Smooth muscle cell (in vitro differentiated cells): ENCODE measurements at regions not wholly inside any gene's neighbourhood (a gene's known extent, or its start where the extent isn't known, plus 50 kb on each side); places are given as distances from the start of the nearest gene placed in this dataset.

ENCODE experiments used
- DNase-seq: peaks from one replicate; lab custom pipeline; 2025; ENCODE audit not compliant: unreplicated experiment; lab: John Stamatoyannopoulos, UW
- H2AFZ ChIP-seq: fragments of 200-600 bp; sonication (generic); 2 replicates; pipeline ENCODE4 v1.6.0; 2016; ENCODE audit warnings: antibody characterized with exemption, low read depth, mild to moderate bottlenecking
- H3F3A ChIP-seq: fragments of 200-600 bp; sonication (generic); 2 replicates; pipeline ENCODE4 v1.6.0; 2017; ENCODE audit warnings: antibody characterized with exemption, low read depth
- H3K27ac ChIP-seq: fragments of 200-600 bp; sonication (generic); 2 replicates; pipeline ENCODE4 v1.5.1; 2016; ENCODE audit warnings: low read depth, mild to moderate bottlenecking
- H3K27me3 ChIP-seq: fragments of 200-600 bp; sonication (generic); 2 replicates; pipeline ENCODE4 v1.6.1; 2016; ENCODE audit warnings: low read depth, mild to moderate bottlenecking
- H3K36me3 ChIP-seq: fragments of 200-600 bp; sonication (generic); 2 replicates; pipeline ENCODE4 v1.5.1; 2016; ENCODE audit warnings: low read depth
- H3K4me1 ChIP-seq: fragments of 200-600 bp; sonication (generic); 2 replicates; pipeline ENCODE4 v1.5.1; 2016; ENCODE audit warnings: low read depth
- H3K4me2 ChIP-seq: fragments of 200-600 bp; sonication (generic); 2 replicates; pipeline ENCODE4 v1.6.0; 2016; ENCODE audit warnings: mild to moderate bottlenecking
- H3K4me3 ChIP-seq: fragments of 200-600 bp; sonication (generic); 2 replicates; pipeline ENCODE4 v1.5.1; 2016; ENCODE audit warnings: mild to moderate bottlenecking
- H3K79me2 ChIP-seq: fragments of 200-600 bp; sonication (generic); 2 replicates; pipeline ENCODE4 v1.6.0; 2016; ENCODE audit warnings: low read depth, mild to moderate bottlenecking
- H3K9ac ChIP-seq: fragments of 200-600 bp; sonication (generic); 2 replicates; pipeline ENCODE4 v1.6.0; 2016; ENCODE audit warnings: low read depth
- H3K9me3 ChIP-seq: fragments of 200-600 bp; sonication (generic); replicated peaks from 2 replicates; pipeline ENCODE4 v1.5.1; 2016; ENCODE audit warnings: low read depth
- H4K20me1 ChIP-seq: fragments of 200-600 bp; sonication (generic); 2 replicates; pipeline ENCODE4 v1.6.0; 2016; ENCODE audit warnings: low read depth
- CTCF ChIP-seq: fragments of 200-600 bp; sonication (generic); IDR thresholded peaks from 2 replicates; pipeline ENCODE4 v1.5.1; 2017; ENCODE audit warnings: borderline replicate concordance, mild to moderate bottlenecking, antibody characterized with exemption; ENCODE audit not compliant: insufficient read depth, poor library complexity, severe bottlenecking
- WGBS: methylation state at CpG from one replicate; pipeline ENCODE4 v1.1.7; 2016; ENCODE audit warnings: low lambda C conversion rate; 5-methylcytosine and 5-hydroxymethylcytosine counted together

- no peak overlapping the region for H2AFZ ChIP-seq
- no peaks in the 10 kb centered on the region for H3K4me1 ChIP-seq
- no peak for DNase-seq
- no peaks in the 10 kb centered on the region for H3F3A ChIP-seq
- no peaks in the 10 kb centered on the region for H3K9me3 ChIP-seq
- no peaks in the 10 kb centered on the region for H3K79me2 ChIP-seq
- H4K20me1 ChIP-seq, result no peaks in the 10 kb centered on the region
- WGBS, result 80% methylated on average over 4 of the region's 4 CpGs
- no peaks in the 10 kb centered on the region for H3K27me3 ChIP-seq
- no peak for TF ChIP-seq CTCF
- no peak overlapping the region for H3K9ac ChIP-seq
- H3K4me2 ChIP-seq, result no peak overlapping the region
- no peak overlapping the region for H3K4me3 ChIP-seq
- H3K27ac ChIP-seq, result no peak overlapping the region
- H3K36me3 ChIP-seq, result no peaks in the 10 kb centered on the region
Observed at GRCh38 chr2:116918574-116918973, 895.9 kb upstream of the DDX18 start.

GRCh38 chr2:116922414-116922813 is 892.1 kb upstream of the DDX18 start:
- no peak overlapping the region for H2AFZ ChIP-seq
- H3K4me3 ChIP-seq, result no peak overlapping the region
- H3K36me3 ChIP-seq, result no peaks in the 10 kb centered on the region
- 43% methylated on average over 2 of the region's 2 CpGs for WGBS
- no peaks in the 10 kb centered on the region for H3K27me3 ChIP-seq
- H3K4me1 ChIP-seq, result peaks cover 9% of the 10 kb centered on the region
- no peak for DNase-seq
- no peaks in the 10 kb centered on the region for H3K9me3 ChIP-seq
- no peak overlapping the region for H3K9ac ChIP-seq
- no peaks in the 10 kb centered on the region for H3K79me2 ChIP-seq
- no peak for TF ChIP-seq CTCF
- H3K4me2 ChIP-seq, result no peak overlapping the region
- no peaks in the 10 kb centered on the region for H3F3A ChIP-seq
- H4K20me1 ChIP-seq, result no peaks in the 10 kb centered on the region
- no peak overlapping the region for H3K27ac ChIP-seq

- Histone ChIP-seq H4K20me1 (no peaks in the 10 kb centered on the region), H3K4me1 (peaks cover 9% of the 10 kb centered on the region), H3K36me3 (no peaks in the 10 kb centered on the region), H3K27me3 (no peaks in the 10 kb centered on the region), H3K9me3 (no peaks in the 10 kb centered on the region), H3K9ac (no peak overlapping the region), H2AFZ (no peak overlapping the region), H3K27ac (no peak overlapping the region), H3K4me3 (no peak overlapping the region), H3K4me2 (no peak overlapping the region), H3F3A (no peaks in the 10 kb centered on the region), H3K79me2 (no peaks in the 10 kb centered on the region)
- DNase-seq, result no peak
- TF ChIP-seq CTCF, result no peak
Observed at GRCh38 chr2:116924509-116924908, 890.0 kb upstream of the DDX18 start.

GRCh38 chr2:116935097-116935814 is 879.2 kb upstream of the DDX18 start:
- Histone ChIP-seq H3K27ac (no peak overlapping the region), H3K79me2 (no peaks in the 10 kb centered on the region), H3K27me3 (no peaks in the 10 kb centered on the region), H3K36me3 (no peaks in the 10 kb centered on the region), H3K4me2 (no peak overlapping the region), H3K9ac (no peak overlapping the region), H3K9me3 (no peaks in the 10 kb centered on the region), H3K4me1 (no peaks in the 10 kb centered on the region), H2AFZ (no peak overlapping the region), H4K20me1 (no peaks in the 10 kb centered on the region), H3F3A (no peaks in the 10 kb centered on the region), H3K4me3 (no peak overlapping the region)
- 86% methylated on average over 7 of the region's 7 CpGs for WGBS
- no peak for DNase-seq
- no peak for TF ChIP-seq CTCF
